ENCODE measurements at regions not wholly inside any gene's neighbourhood (a gene's known extent, or its start where the extent isn't known, plus 50 kb on each side); places are given as distances from the start of the nearest gene placed in this dataset.

DNA sequence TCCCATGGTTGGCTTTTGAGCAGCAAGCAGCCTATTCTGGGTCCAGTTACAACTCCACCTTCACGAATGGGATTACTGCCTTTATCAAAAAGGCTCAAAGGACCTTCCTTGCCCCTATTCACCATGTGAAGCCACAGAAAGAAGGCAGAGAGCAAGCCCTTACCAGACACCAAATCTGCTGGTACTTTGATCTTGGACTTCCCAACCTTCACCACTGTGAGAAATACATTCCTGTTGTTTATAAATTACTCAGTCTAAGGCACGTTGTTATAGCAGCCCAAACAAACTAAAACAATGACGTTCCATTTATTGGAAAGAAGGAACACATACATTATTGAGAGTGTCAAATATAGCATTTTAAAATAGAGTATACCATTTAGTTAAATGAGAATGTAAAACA is 1557.9 kb downstream of the PLA2G4A start:
- TF ChIP-seq, protein P1, sequence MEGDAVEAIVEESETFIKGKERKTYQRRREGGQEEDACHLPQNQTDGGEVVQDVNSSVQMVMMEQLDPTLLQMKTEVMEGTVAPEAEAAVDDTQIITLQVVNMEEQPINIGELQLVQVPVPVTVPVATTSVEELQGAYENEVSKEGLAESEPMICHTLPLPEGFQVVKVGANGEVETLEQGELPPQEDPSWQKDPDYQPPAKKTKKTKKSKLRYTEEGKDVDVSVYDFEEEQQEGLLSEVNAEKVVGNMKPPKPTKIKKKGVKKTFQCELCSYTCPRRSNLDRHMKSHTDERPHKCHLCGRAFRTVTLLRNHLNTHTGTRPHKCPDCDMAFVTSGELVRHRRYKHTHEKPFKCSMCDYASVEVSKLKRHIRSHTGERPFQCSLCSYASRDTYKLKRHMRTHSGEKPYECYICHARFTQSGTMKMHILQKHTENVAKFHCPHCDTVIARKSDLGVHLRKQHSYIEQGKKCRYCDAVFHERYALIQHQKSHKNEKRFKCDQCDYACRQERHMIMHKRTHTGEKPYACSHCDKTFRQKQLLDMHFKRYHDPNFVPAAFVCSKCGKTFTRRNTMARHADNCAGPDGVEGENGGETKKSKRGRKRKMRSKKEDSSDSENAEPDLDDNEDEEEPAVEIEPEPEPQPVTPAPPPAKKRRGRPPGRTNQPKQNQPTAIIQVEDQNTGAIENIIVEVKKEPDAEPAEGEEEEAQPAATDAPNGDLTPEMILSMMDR (conservative IDR thresholded peaks at IDR 0.05; ENCODE audit: low read depth in 2 of 2) = no peak
- TF ChIP-seq EZH2phosphoT487 (IDR thresholded peaks at IDR 0.05; ENCODE audit: unreplicated experiment) (no peak), CREB1 (CRISPR knock-in tag; IDR thresholded peaks at IDR 0.05; ENCODE audit: low read depth) (no peak), POLR2AphosphoS5 (IDR thresholded peaks at IDR 0.05; ENCODE audit: low read depth) (no peak), EZH2 (IDR thresholded peaks at IDR 0.05; ENCODE audit: low read depth, unreplicated experiment) (no peak), NANOG (IDR thresholded peaks at IDR 0.05; ENCODE audit: borderline replicate concordance) (no peak), JUNB (IDR thresholded peaks at IDR 0.05; ENCODE audit: unreplicated experiment) (no peak), ZNF331 (CRISPR knock-in tag; IDR thresholded peaks at IDR 0.05; ENCODE audit: low read depth) (no peak), ZNF114 (CRISPR knock-in tag; IDR thresholded peaks at IDR 0.05) (no peak)
- TF ChIP-seq, protein P2, sequence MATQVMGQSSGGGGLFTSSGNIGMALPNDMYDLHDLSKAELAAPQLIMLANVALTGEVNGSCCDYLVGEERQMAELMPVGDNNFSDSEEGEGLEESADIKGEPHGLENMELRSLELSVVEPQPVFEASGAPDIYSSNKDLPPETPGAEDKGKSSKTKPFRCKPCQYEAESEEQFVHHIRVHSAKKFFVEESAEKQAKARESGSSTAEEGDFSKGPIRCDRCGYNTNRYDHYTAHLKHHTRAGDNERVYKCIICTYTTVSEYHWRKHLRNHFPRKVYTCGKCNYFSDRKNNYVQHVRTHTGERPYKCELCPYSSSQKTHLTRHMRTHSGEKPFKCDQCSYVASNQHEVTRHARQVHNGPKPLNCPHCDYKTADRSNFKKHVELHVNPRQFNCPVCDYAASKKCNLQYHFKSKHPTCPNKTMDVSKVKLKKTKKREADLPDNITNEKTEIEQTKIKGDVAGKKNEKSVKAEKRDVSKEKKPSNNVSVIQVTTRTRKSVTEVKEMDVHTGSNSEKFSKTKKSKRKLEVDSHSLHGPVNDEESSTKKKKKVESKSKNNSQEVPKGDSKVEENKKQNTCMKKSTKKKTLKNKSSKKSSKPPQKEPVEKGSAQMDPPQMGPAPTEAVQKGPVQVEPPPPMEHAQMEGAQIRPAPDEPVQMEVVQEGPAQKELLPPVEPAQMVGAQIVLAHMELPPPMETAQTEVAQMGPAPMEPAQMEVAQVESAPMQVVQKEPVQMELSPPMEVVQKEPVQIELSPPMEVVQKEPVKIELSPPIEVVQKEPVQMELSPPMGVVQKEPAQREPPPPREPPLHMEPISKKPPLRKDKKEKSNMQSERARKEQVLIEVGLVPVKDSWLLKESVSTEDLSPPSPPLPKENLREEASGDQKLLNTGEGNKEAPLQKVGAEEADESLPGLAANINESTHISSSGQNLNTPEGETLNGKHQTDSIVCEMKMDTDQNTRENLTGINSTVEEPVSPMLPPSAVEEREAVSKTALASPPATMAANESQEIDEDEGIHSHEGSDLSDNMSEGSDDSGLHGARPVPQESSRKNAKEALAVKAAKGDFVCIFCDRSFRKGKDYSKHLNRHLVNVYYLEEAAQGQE (IDR thresholded peaks at IDR 0.05; ENCODE audit: unreplicated experiment) = no peak
- TF ChIP-seq, protein P3, sequence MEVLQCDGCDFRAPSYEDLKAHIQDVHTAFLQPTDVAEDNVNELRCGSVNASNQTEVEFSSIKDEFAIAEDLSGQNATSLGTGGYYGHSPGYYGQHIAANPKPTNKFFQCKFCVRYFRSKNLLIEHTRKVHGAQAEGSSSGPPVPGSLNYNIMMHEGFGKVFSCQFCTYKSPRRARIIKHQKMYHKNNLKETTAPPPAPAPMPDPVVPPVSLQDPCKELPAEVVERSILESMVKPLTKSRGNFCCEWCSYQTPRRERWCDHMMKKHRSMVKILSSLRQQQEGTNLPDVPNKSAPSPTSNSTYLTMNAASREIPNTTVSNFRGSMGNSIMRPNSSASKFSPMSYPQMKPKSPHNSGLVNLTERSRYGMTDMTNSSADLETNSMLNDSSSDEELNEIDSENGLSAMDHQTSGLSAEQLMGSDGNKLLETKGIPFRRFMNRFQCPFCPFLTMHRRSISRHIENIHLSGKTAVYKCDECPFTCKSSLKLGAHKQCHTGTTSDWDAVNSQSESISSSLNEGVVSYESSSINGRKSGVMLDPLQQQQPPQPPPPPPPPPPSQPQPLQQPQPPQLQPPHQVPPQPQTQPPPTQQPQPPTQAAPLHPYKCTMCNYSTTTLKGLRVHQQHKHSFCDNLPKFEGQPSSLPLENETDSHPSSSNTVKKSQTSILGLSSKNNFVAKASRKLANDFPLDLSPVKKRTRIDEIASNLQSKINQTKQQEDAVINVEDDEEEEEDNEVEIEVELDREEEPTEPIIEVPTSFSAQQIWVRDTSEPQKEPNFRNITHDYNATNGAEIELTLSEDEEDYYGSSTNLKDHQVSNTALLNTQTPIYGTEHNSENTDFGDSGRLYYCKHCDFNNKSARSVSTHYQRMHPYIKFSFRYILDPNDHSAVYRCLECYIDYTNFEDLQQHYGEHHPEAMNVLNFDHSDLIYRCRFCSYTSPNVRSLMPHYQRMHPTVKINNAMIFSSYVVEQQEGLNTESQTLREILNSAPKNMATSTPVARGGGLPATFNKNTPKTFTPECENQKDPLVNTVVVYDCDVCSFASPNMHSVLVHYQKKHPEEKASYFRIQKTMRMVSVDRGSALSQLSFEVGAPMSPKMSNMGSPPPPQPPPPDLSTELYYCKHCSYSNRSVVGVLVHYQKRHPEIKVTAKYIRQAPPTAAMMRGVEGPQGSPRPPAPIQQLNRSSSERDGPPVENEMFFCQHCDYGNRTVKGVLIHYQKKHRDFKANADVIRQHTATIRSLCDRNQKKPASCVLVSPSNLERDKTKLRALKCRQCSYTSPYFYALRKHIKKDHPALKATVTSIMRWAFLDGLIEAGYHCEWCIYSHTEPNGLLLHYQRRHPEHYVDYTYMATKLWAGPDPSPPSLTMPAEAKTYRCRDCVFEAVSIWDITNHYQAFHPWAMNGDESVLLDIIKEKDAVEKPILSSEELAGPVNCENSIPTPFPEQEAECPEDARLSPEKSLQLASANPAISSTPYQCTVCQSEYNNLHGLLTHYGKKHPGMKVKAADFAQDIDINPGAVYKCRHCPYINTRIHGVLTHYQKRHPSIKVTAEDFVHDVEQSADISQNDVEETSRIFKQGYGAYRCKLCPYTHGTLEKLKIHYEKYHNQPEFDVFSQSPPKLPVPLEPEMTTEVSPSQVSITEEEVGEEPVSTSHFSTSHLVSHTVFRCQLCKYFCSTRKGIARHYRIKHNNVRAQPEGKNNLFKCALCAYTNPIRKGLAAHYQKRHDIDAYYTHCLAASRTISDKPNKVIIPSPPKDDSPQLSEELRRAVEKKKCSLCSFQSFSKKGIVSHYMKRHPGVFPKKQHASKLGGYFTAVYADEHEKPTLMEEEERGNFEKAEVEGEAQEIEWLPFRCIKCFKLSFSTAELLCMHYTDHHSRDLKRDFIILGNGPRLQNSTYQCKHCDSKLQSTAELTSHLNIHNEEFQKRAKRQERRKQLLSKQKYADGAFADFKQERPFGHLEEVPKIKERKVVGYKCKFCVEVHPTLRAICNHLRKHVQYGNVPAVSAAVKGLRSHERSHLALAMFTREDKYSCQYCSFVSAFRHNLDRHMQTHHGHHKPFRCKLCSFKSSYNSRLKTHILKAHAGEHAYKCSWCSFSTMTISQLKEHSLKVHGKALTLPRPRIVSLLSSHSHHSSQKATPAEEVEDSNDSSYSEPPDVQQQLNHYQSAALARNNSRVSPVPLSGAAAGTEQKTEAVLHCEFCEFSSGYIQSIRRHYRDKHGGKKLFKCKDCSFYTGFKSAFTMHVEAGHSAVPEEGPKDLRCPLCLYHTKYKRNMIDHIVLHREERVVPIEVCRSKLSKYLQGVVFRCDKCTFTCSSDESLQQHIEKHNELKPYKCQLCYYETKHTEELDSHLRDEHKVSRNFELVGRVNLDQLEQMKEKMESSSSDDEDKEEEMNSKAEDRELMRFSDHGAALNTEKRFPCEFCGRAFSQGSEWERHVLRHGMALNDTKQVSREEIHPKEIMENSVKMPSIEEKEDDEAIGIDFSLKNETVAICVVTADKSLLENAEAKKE (CRISPR knock-in tag; IDR thresholded peaks at IDR 0.05) = no peak
- TF ChIP-seq, protein P4, sequence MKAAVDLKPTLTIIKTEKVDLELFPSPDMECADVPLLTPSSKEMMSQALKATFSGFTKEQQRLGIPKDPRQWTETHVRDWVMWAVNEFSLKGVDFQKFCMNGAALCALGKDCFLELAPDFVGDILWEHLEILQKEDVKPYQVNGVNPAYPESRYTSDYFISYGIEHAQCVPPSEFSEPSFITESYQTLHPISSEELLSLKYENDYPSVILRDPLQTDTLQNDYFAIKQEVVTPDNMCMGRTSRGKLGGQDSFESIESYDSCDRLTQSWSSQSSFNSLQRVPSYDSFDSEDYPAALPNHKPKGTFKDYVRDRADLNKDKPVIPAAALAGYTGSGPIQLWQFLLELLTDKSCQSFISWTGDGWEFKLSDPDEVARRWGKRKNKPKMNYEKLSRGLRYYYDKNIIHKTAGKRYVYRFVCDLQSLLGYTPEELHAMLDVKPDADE (IDR thresholded peaks at IDR 0.05) = no peak

All from GM23338 (cell line).